GM19452 (cell line): ENCODE measurements at regions not wholly inside any gene's neighbourhood (a gene's known extent, or its start where the extent isn't known, plus 50 kb on each side); places are given as distances from the start of the nearest gene placed in this dataset.

Experiments
- ATAC-seq: cut with Tn5 transposase; IDR thresholded peaks from one replicate; pipeline ENCODE4 v1.9.1; 2021; ENCODE audit not compliant: unreplicated experiment

DNA sequence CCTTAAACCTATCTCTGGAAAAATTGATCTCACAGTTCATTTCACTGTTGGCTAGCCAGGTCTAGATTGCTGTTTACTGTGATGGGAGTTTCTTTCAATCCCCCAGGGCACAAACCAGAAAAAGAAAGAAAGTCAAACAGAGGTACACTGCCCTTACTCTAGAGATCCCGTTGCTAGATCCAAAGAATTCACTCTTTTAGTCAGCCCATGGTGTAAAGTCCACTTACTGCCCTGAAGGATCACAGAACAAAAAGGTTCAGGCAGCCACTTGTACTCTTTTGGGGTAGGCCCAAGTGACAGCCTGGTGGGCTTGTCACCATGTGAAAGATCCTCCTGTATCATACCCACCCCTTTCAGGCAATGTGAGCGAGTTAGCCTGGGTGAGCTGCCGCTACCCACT, 162.6 kb upstream of the CCDC179 start:
- no peak for ATAC-seq

- ATAC-seq = no peak
These were observed 163.0 kb upstream of the CCDC179 start for GRCh38 chr11:23023319-23023718.

DNA sequence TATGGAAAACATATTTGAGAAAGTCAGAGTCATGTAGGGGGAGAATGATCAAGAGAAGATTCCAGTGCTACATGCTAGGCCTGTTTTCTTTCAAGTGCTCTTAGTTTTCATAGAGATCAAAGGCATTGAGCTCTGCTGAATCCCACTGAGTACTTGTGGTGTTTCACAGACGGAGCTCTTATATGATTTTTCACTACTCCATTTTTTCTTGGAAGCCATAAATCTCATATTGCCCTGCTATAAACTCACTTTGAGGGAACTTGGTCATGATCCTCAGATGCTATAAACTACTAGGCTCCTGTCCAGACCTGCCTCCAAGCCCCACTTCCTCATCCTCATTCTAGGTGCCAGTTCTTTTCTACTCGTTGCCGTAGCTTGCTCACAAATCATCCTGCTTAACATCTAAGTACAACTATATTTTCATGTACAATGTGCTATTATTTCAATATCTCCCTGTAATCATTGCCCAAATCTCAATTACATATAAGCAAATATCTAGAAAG, 180.8 kb upstream of the CCDC179 start:
- ATAC-seq = no peak

GRCh38 chr11:23058656-23059055, 198.4 kb upstream of the CCDC179 start:
- ATAC-seq = no peak

DNA sequence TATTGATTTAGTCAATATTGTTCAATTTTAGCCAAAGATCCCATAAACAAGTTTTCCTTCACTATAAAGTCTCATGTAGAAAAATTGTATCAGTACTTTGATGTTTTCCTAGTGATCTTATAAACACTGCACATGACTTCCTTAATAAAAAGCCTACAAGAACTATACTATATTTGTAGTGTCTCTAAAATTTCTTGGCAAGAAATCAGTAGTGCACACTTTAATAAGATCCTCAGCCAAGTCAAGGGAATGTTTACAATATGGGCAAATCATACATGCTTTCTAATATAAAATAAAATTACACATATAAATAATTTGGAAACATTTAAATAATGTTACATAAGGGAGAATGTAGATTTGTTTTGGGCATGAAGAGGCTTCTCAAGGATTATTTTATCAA, 203.0 kb upstream of the CCDC179 start:
- no peak for ATAC-seq

- ATAC-seq = peak; percentile 79
These were observed 218.2 kb upstream of the CCDC179 start for GRCh38 chr11:23078289-23078971.

DNA sequence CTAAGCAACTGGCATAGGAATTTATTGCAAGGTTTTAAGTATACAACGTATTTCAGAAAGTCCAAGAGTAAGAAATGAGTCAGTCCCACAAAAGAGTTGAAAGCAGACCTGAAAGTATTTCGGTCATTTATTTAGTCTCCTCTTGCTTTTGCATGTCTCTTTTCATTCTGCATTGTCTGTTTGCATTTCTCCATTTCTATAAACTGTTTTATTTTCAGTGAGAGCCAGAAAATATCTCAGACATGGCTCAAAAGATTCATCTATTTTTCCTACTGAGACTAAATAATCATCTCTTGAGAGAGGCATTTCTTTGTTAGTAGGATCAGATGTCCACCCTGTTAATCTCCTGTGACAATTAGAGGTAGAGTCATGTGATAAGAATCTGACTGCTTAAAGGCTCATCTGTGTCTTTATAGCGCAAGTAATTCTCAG, 219.1 kb upstream of the CCDC179 start:
- ATAC-seq = peak; percentile 80

GRCh38 chr11:23087407-23087806, 227.1 kb upstream of the CCDC179 start:
- ATAC-seq = no peak

- no peak for ATAC-seq
These were observed 230.4 kb upstream of the CCDC179 start for GRCh38 chr11:23090659-23091058.

- no peak for ATAC-seq
These were observed 235.4 kb upstream of the CCDC179 start for GRCh38 chr11:23095650-23096189.

GRCh38 chr11:23097891-23098290, 237.6 kb upstream of the CCDC179 start:
- ATAC-seq = peak; percentile 80

GRCh38 chr11:23099256-23099655, 239.0 kb upstream of the CCDC179 start:
- no peak for ATAC-seq

GRCh38 chr11:23100726-23101125, 240.5 kb upstream of the CCDC179 start:
- ATAC-seq = no peak

GRCh38 chr11:23103416-23103815, 243.1 kb upstream of the CCDC179 start:
- no peak for ATAC-seq

DNA sequence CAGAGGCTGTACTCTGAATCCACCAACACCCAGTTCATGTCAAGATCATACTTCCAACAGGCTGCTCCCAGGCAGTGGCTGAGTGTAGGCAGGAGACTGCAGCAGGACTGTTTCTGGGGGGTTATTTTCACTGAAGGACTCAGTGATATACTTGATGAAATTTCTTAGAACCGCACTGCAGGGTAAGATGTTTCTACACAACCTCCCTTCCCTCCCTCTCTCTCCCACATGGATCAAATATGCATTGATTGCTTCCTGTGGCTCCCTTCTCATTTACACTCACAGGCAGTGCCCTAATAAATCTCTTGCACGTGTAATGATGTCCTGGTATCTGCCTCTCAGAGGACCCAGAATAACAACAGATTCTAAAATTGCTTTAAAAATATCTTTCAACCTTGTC, 251.3 kb upstream of the CCDC179 start:
- ATAC-seq = no peak

DNA sequence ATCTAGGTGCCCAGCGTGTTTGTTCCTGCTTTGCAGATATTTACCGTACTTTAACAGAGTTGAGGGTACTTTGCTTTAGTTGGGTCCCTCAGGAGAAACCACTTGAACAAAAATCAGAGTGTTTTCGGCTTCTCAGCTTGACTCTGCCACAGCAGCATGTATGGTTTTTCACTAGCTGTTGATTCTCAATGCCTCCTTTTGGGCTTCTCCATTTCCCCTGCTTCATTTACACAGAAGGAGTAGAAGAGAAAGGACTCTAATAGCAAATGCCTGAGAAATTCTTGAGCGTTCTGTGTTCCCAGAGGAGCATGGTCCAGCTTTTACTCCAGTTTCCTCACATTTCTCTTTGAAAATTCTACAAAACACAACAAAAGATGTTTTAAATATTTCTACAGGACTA, 252.1 kb upstream of the CCDC179 start:
- ATAC-seq = no peak

DNA sequence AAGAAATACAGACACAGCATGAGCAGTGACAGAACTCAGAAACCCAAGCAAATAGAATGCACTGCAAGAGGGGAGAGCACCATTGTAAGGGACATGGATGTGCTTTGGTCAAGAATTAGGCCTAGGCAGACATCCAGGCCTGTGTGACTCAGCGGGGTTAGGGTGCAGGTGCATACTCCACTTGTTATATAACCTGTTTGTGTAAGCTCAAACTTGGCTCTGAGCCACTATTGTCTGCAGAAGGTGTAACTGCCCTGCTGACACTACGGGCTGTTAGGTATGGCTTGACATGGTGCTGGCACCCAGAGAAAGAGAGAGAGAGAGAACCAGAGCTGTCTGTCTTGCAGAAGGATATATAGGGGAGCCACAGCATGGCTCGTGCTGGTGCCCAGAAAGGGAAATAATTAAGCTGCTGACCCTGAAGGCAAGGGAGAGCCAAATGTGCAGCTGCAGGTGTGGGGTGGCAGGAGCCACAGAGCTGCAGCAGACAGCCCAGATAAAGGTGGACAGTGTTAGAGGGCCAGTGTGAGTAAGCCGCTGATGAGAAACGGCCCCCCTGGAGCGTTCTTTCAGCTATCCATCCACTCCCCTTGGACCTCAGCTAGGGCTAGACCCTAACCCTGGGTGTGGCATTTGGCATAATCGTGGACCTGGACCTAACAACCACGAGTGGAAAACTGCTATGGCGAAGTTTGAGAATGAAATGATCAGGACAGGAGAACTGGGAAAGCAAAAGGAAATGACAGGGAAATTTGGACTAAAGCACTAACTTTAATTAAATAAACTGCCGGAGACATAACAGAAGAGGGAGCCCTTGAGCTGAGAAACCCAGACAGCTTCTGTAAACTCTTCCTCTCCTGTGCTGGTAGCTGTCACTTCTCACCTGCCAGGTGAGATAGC, 253.0 kb upstream of the CCDC179 start:
- peak; percentile 62 for ATAC-seq

DNA sequence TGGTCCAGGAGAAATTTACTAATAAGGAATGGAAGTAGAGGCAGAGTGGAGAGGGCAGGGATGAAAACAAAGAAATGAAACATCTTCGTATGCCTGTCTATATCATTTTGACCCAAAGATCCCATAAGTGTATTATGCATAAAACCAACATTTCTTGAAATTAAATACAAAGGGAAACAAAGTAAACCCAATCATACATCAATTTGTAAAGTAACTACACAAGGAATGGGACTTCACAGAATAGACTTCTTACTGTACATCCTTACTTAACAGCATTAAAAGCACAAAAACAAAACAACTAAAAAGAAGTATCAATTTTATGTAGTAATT, 253.6 kb upstream of the CCDC179 start:
- no peak for ATAC-seq

DNA sequence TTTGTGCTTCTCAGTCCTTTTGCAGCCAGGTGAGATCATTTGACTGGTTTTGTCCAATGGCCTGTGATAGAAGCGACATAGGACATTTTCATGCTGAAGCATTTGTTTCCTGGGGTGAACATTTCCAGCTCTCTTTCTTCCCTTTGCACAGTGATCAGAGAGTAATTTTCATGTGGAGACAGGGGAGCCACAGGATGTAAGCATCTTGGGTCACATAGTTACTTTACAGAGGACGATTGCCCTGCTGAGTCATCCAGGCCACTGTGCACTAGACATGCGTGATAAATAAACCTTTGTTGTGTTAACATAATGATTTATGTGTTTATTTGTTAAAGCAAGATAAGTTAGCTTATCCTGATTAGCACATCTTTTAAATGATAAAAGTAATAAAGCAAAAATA, 263.5 kb upstream of the CCDC179 start:
- ATAC-seq = no peak

- no peak for ATAC-seq
These were observed 264.0 kb upstream of the CCDC179 start for GRCh38 chr11:23124249-23124648.

DNA sequence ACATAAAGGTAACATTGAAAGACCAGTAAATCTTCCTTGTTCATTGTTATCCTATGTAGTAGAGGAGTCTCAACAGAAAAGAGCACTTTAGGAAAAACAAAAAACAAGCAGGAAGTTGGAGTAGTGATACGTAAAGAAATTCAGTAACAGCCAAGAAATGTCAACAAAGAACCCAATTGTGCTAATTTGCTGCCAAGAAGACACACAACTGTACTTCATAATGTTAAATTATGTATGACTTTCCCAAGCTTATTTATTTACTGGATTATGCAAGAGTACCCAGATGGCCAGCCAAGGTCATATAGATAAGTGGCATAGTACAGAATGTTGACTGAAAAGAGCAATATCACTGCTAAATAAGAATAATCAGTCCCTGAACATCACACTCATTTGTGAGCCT, 264.7 kb upstream of the CCDC179 start:
- ATAC-seq = no peak

DNA sequence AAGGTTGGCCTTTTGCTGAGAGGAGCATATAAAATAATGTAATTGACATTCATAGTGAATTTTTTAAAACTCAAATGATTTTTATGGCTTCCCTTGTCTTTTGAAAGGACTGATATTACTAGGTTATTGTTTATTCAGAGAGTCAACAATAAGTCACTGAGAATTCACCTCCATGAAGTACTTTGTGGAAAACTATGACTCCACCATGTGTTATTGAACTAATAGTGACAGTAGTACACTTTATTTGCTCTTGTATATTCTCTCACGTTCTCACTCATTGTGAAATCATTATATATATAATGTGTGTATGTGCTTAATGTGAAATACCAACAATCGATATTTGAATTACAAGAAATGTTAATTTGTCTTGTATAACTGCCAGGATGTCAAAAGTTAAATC, 267.4 kb upstream of the CCDC179 start:
- ATAC-seq = no peak
